HuH-7 (cell line): ENCODE measurements at regions not wholly inside any gene's neighbourhood (a gene's known extent, or its start where the extent isn't known, plus 50 kb on each side); places are given as distances from the start of the nearest gene placed in this dataset.

Experiments
- DNase-seq: peaks from one replicate; pipeline ENCODE4 v3.0.0; 2011; ENCODE audit warnings: low spot score

- DNase-seq: no peak
Observed at GRCh38 chr15:47377465-47377864, 339.8 kb upstream of the SEMA6D start.

GRCh38 chr15:47378527-47378926, 338.8 kb upstream of the SEMA6D start:
- DNase-seq: no peak

- no peak for DNase-seq
Observed at GRCh38 chr15:47383102-47383501, 334.2 kb upstream of the SEMA6D start.

GRCh38 chr15:47383801-47384200, 333.5 kb upstream of the SEMA6D start:
- no peak for DNase-seq

GRCh38 chr15:47384341-47384740, 333.0 kb upstream of the SEMA6D start:
- DNase-seq: no peak

DNA sequence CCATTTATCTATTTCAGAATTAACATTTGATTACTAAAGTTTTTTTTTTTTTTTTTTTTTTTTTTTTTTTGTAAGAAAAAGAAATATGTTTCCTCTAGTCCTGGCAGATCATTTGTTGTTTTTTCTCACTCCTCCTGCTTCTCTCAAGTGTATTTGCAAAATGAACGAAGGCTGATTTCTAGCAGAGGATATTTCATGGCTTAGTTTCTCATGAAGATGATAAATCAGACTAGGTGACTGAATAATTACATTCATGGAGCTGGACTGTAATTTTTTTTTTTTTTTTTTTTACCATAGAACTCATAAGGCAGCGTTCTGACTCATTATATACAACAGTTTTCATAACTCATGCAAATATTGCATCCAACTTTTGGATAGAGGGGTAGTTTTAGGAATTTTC, 332.5 kb upstream of the SEMA6D start:
- DNase-seq: no peak

DNA sequence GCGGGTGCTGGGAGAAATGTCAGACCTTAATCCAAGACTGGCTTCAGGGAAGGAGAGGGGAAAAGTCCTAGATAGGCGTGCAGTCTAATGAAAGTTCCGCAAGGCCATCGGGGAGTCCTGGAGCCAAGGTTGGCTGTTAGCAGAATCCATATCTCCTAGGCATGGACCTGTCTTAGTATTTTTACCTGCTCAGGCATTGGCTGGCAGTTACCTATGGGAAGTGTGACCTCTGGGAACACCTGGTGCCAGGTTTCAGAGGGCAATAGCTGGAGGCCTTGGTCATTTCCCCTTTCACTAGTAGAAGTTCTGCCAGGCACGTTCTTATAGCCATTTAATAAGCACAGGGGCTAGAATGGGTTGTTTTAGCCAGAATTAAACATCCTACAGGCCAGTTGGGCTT, 330.8 kb upstream of the SEMA6D start:
- DNase-seq: no peak

DNA sequence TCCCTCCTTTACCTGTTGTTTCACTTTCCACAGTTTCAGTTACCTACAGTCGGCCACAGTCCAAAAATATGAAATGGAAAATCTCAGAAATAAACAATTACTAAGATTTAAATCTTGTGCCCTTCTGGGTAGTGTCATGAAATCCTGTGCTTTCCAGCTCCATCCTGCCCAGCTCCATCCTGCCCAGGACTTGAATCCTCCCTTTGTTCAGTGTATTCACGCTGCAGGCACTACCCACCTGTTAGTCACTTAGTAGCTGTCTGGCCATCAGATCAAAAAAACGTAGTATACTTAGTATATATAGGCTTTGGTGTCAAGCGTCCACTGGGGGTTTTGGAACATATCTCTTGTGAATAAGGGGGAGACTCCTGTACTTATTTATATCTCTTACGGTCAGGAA, 329.0 kb upstream of the SEMA6D start:
- no peak for DNase-seq

- DNase-seq: no peak
Observed at GRCh38 chr15:47390208-47390765, 327.0 kb upstream of the SEMA6D start.

DNA sequence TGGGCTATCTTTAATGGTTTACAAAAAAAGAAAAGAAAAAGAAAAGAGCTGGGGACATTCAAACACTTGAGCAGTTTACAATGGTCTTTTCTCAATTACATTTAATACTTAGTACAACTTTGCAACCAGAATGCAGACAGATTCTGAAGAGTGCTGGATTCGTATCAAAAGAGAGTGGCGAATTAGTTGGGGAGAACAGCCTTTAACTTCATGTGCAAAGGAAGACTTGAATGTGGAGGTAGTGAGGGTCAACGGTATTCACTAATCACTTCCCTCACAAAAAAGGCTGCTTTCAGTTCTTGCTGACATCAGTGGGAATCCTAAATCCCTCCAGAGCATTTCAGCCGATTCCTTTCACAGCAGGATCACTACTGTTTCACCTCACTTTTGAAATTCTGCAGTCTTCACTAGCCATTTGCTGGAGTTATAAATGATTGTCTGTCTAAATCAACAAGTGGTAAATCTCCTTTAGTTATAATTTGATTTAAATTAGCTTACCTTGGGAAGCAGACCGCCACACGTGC, 323.0 kb upstream of the SEMA6D start:
- no peak for DNase-seq

- no peak for DNase-seq
Observed at GRCh38 chr15:47395076-47395475, 322.2 kb upstream of the SEMA6D start.

GRCh38 chr15:47397655-47398054, 319.6 kb upstream of the SEMA6D start:
- DNase-seq: no peak

DNA sequence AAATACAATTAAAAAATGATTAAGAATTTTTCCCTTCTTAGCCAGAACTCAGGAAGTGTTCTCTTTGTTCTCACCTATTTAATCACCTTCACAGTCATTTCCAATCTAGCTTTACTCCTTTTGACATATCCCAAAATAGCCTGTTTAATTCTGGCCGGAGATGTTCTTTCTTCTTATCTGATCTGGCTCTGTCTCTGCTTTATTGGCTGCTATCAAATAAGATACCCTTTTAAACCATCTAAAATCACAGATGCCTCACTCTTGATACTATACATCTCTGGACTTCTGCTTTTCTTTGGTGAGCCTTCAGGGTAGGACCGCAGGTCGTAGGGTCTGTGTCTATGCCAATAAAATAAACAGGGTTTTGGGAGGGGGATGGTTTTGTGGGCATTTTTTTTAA, 319.2 kb upstream of the SEMA6D start:
- DNase-seq: no peak

- DNase-seq: no peak
Observed at GRCh38 chr15:47398594-47398993, 318.7 kb upstream of the SEMA6D start.

GRCh38 chr15:47399100-47399499, 318.2 kb upstream of the SEMA6D start:
- no peak for DNase-seq

GRCh38 chr15:47400603-47401002, 316.7 kb upstream of the SEMA6D start:
- DNase-seq: no peak

DNA sequence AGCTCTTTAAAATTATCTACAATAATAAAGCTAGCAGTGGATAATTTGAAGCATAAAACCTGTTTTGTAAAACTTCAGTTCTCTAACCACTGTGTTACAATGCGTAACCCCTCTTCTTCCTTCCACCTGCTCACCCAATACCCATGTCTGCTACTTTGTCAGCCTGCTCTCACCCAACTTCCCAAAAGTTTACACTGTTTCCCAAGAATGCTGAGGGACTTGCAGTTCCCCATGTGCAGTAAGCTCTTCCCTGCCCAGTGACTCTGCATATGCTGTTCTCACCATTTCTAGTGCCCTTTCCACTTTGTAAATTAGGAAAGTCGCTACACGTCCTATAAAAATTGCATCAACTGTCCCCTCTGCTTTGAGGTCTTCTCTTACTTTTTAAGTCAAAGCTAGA, 315.9 kb upstream of the SEMA6D start:
- no peak for DNase-seq

- DNase-seq: no peak
Observed at GRCh38 chr15:47402829-47403228, 314.5 kb upstream of the SEMA6D start.

DNA sequence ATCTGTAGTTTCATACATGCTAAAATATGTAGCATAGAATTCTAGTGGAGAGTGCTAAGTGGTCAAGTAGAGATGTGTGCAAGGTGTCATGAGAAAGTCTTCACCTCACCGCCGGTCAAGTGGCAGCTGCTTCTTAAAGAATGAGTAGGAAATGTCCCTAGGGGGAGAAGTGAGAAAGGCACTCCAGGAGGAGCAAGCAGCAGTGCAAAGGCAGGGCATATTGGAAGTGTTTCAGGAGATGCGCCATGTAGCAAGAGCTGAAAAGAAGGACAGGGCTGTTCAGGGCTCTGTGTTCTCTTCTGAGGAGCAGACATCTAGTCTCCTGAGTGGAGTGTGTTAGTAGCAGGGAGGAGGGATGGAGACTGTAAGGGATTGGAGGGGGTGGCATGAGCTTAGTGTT, 312.4 kb upstream of the SEMA6D start:
- DNase-seq: no peak

DNA sequence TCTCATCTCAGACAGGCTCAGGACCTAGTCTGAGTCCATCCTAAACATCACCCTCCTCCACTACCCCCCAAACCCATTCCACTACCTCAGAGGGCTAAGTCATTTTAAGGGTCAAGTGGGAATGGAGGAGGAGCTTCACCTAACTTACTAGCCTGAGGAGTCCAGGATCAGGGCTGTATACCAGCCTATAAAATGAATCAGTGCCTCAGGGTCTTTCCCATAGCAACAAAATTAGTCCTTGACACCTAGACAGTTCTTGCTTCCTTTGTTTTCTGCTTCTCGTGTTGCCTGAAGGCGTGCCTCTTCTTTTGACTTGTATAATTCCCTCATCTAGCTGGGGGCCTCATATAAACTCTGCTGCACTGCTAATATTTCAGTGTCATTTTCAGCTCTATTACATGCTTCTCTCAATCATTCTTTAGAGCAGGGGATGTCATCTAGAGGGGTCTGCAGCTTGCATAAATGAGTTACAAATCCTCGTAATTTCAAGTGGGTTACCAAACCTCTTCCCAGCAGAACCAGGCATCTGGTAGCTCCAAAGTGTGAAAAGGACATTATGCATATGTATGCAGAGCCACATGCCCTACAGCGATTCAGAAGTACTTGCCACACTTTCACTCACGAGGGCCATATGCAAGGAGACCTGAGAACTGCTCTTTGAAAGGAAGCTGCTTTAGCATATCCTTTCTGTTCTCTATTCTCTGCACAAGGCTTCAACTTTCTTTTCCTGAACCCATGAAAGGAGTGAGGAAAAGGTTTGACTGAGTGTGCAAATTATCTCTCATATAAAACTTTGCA, 311.7 kb upstream of the SEMA6D start:
- DNase-seq: no peak

DNA sequence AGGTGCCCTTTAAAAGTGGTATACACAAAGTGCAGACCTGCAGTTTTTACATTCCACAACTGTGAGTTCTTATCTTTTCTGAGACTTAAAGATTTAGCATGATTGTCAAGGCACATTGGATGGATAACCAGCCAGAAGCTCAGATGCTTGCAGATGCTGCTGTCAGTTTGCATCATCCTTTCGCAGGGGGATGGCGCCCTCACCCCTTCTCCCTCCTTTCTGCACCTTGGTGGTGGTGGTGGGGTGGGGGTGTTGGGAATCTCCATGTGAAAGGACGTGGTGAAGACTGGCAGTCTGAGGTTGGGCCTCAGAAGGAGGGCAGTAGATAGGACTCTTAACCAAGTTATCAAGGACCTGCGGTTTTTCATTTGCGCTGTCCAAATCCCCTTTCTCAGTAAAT, 309.6 kb upstream of the SEMA6D start:
- DNase-seq: no peak

GRCh38 chr15:47409038-47409437, 308.3 kb upstream of the SEMA6D start:
- no peak for DNase-seq

DNA sequence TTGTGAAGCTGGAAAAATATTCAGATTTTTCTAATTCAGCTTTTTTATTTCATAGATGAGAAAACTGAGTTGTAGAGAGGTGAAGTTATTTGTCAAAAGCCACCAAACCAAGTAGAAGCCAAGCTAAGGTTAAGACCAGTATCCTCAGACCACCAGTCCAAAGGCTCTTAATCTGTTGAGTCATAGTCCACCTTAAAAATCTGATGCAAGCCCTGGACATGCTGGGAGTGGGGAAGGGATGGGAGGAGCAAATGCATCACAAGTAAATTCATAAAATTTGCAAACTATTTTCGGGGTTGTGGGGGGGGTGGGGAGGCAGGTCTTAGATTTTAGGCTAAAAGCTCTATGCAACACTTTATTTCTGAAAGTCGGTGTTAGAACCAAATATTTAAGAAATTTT, 307.7 kb upstream of the SEMA6D start:
- DNase-seq: no peak

GRCh38 chr15:47410247-47410646, 307.1 kb upstream of the SEMA6D start:
- no peak for DNase-seq
